Omental fat pad (tissue), 3 donors: ENCODE measurements at regions not wholly inside any gene's neighbourhood (a gene's known extent, or its start where the extent isn't known, plus 50 kb on each side); places are given as distances from the start of the nearest gene placed in this dataset.

Experiments used
- ATAC-seq: fragments of 150-250 bp; one replicate; pipeline ENCODE4 v1.9.1; 2016; ENCODE audit warnings: mild to moderate bottlenecking, moderate library complexity; ENCODE audit not compliant: low FRiP score
- DNase-seq: peaks from one replicate; pipeline ENCODE4 v3.0.0-alpha.2; 2019; ENCODE audit warnings: low spot score
- TF ChIP-seq, protein P1 (sequence below), 3 donors: fragments of 450-650 bp; IDR thresholded peaks; one replicate each; pipeline ENCODE4 v1.5.1; 2016 to 2017; ENCODE audit warnings: antibody characterized with exemption in 3 of 3, mild to moderate bottlenecking in 3 of 3, moderate library complexity in 2 of 3

DNA sequence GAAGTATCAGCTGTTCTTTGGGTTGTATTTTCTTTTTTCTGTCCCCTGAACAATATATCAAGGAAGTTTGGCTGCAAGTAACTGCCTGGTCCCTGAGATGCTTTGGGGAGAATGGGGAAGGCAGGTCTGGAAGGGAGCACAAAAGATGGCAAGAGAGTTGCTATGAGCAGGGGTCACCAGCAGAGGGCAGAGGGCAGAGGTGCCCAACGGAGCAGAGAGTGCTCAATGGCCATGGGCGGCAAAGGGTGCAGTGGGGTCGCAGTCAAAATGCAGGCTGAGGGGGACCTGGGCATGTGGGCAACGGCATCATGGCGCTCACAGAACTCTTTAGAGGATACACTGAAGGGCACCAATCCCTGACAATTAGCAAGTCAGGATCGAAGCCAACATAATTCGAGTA lies 107.7 kb upstream of the ATP8B1 start:
- ATAC-seq (no peak), DNase-seq (no peak)
- TF ChIP-seq, protein P1, sequence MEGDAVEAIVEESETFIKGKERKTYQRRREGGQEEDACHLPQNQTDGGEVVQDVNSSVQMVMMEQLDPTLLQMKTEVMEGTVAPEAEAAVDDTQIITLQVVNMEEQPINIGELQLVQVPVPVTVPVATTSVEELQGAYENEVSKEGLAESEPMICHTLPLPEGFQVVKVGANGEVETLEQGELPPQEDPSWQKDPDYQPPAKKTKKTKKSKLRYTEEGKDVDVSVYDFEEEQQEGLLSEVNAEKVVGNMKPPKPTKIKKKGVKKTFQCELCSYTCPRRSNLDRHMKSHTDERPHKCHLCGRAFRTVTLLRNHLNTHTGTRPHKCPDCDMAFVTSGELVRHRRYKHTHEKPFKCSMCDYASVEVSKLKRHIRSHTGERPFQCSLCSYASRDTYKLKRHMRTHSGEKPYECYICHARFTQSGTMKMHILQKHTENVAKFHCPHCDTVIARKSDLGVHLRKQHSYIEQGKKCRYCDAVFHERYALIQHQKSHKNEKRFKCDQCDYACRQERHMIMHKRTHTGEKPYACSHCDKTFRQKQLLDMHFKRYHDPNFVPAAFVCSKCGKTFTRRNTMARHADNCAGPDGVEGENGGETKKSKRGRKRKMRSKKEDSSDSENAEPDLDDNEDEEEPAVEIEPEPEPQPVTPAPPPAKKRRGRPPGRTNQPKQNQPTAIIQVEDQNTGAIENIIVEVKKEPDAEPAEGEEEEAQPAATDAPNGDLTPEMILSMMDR (IDR thresholded peaks at IDR 0.05) = no peak

DNA sequence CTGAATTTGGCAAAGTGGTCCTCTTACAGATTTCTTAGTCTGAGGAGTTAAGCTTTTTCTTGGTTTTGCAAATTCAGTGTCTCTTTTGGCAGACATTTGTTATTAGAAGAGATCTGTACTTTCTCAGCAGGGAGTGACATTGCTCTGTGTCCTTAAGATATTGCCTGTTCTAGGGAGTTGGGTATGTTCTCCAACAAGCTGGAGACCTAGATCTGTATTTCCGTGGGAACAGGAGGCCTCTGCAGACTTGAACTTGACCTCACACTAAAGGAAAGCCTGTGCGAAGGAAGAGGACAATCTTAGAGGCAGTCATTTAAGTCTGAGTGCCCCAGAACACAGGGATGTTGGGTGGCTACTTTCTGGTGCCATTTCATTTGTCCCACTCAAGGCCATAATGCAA lies 107.0 kb upstream of the ATP8B1 start:
- no peak for ATAC-seq

GRCh38 chr18:57909620-57910019 lies 106.5 kb upstream of the ATP8B1 start:
- TF ChIP-seq, protein P1 (IDR thresholded peaks at IDR 0.05) = no peak
- DNase-seq = no peak
- no peak for ATAC-seq

More for the DNA sequence above, 107.0 kb upstream of the ATP8B1 start:
- TF ChIP-seq, protein P1 (IDR thresholded peaks at IDR 0.05) = no peak
- no peak for DNase-seq

DNA sequence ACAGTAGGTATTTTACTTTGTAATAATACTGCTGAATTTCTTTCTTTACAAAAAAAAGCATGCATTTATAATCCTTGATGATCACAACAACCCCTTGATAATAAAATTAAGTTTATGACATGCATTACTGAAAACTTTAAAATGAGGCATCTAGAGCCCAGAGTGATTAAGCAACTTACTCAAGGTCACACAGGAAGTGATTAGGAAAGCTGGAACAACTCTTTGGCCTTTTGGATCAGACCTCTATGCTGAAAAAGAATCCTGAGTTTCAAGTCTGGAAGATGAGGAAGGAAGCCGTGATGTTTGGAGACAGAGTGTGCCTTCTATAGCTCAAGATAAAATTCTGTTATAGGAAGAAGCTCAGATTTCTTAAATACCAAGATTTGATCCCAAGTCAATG lies 105.0 kb upstream of the ATP8B1 start:
- ATAC-seq (no peak), DNase-seq (no peak)
- TF ChIP-seq, protein P1 (IDR thresholded peaks at IDR 0.05) = no peak

- ATAC-seq (no peak), DNase-seq (no peak)
- TF ChIP-seq, protein P1 (IDR thresholded peaks at IDR 0.05) = no peak
These were observed 104.4 kb upstream of the ATP8B1 start for GRCh38 chr18:57907550-57907949.

DNA sequence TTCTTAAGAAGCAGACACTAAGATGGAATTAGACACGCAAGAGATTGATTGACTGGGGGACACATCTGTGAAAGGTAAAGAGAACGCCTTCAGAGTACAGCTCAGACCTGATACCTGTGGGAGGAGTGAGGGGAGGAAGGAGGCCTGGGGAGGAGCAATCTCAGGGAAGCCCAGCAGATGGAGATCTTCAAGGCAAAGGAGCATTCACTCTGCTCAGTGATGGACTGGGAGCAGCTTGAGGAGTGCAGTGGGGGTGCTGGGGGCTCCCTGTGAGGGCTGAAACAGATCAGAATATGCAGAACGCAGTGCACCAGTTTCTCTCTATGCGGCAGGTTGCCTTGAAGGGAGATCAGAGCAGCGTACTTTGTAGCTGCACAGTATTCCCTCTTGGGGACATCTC lies 103.7 kb upstream of the ATP8B1 start:
- DNase-seq (no peak), ATAC-seq (no peak)
- TF ChIP-seq, protein P1 (IDR thresholded peaks at IDR 0.05) = no peak

GRCh38 chr18:57904535-57904934 lies 101.4 kb upstream of the ATP8B1 start:
- ATAC-seq = no peak
- TF ChIP-seq, protein P1 (IDR thresholded peaks at IDR 0.05) = no peak
- no peak for DNase-seq
